Ovary (tissue), 3 donors: ENCODE measurements at regions not wholly inside any gene's neighbourhood (a gene's known extent, or its start where the extent isn't known, plus 50 kb on each side); places are given as distances from the start of the nearest gene placed in this dataset.

Experiments used
- EP300 ChIP-seq: sonication (generic); formaldehyde crosslinking; IDR thresholded peaks from one replicate; pipeline ENCODE4 v1.6.1; 2017; ENCODE audit warnings: antibody characterized with exemption
- TF ChIP-seq, protein P1 (sequence below), 3 donors: fragments of 450-650 bp in 2 of 3; fragments of 200-600 bp in 1 of 3; IDR thresholded peaks; one replicate each; pipeline versions ENCODE4 v1.5.1 to v1.8.0; 2016 to 2022; ENCODE audit warnings: antibody characterized with exemption in 3 of 3, mild to moderate bottlenecking in 1 of 3
- donor health status: DM: no; HTN: no; CAD: no.

DNA sequence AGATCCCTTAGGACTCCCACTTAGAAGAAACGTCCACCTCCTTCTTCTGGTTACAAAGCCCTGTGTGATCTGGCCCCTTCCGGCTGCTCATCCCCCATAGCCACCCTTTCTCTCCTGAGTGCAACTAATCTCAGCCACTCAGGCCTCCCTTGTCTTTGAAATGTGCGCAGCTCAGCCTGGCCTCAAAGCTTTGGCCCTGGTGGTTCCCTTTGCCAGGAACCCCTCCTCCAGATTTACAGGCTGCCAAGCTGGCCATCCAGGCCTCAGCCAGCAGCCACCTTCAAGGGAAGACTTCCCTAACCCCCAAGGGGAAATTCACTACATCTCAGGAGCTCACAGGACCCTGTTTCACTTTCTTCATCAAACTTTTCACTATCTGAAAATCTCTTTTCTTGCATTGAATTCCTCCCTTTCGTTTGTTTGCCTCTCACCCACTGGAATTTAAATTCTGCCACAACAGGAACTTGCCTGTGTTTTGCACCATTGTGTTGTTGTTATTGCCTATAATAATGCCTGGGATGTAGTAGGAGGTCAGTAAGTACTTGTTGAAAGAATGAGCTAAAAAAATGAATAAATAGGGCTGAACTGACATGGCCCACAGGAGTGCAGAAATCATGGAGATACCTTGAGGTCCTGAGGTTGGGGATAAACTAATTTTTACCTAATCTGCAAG is 109.5 kb upstream of the PFN2 start:
- no peak for TF ChIP-seq EP300
- TF ChIP-seq, protein P1, sequence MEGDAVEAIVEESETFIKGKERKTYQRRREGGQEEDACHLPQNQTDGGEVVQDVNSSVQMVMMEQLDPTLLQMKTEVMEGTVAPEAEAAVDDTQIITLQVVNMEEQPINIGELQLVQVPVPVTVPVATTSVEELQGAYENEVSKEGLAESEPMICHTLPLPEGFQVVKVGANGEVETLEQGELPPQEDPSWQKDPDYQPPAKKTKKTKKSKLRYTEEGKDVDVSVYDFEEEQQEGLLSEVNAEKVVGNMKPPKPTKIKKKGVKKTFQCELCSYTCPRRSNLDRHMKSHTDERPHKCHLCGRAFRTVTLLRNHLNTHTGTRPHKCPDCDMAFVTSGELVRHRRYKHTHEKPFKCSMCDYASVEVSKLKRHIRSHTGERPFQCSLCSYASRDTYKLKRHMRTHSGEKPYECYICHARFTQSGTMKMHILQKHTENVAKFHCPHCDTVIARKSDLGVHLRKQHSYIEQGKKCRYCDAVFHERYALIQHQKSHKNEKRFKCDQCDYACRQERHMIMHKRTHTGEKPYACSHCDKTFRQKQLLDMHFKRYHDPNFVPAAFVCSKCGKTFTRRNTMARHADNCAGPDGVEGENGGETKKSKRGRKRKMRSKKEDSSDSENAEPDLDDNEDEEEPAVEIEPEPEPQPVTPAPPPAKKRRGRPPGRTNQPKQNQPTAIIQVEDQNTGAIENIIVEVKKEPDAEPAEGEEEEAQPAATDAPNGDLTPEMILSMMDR (IDR thresholded peaks at IDR 0.05): no peak
